ENCODE measurements at regions not wholly inside any gene's neighbourhood (a gene's known extent, or its start where the extent isn't known, plus 50 kb on each side); places are given as distances from the start of the nearest gene placed in this dataset.

- TF ChIP-seq, protein P1, sequence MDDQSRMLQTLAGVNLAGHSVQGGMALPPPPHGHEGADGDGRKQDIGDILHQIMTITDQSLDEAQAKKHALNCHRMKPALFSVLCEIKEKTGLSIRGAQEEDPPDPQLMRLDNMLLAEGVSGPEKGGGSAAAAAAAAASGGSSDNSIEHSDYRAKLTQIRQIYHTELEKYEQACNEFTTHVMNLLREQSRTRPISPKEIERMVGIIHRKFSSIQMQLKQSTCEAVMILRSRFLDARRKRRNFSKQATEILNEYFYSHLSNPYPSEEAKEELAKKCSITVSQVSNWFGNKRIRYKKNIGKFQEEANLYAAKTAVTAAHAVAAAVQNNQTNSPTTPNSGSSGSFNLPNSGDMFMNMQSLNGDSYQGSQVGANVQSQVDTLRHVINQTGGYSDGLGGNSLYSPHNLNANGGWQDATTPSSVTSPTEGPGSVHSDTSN (CRISPR knock-in tag; IDR thresholded peaks at IDR 0.05): no peak
- no peak for TF ChIP-seq ZNF223 (tag by site-specific recombination; IDR thresholded peaks at IDR 0.05)
- TF ChIP-seq SP3 (tag by site-specific recombination; IDR thresholded peaks at IDR 0.05): no peak
- TF ChIP-seq GFI1B (tag by site-specific recombination; IDR thresholded peaks at IDR 0.05): no peak
- no peak for TF ChIP-seq ZBTB11 (tag by site-specific recombination; conservative IDR thresholded peaks at IDR 0.05; ENCODE audit: low read depth)
- TF ChIP-seq ZNF426 (tag by site-specific recombination; IDR thresholded peaks at IDR 0.05): no peak
Observed at GRCh38 chr14:85090681-85091080, 439.3 kb upstream of the FLRT2 start (continued).

DNA sequence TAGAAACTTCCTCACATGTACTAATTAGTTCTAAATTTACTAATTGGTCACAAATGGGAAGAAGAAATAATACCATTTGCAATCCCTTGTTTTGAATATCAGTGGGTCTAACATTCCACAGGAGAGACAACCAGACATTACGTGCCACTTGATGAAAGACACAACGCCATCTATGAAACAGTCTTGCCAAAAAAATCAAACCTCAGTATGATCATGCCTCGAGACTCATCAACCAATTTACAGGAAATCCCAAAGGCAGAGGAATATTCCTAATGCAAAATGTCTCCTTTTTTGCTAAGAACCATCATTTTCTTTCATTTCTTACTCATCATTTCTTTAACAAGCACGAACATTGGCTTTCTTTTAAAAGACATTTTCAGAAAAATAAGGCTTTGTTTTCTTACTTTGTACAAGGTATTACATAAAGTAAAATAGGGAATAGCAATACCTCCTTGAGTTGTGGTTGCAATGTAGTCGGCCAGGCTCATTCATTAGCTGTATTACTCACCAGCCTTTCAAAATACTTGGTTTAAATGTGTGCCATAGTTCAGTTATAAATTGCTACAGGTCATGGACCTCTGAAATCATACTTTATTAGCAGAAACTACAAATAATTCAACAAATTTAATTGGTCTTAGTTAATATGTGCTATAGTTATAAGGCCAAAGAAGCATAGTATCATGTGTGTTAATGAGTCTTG lies 436.2 kb upstream of the FLRT2 start:
- CTCF ChIA-PET: no interaction called here
- Histone ChIP-seq H3K27ac (ENCODE audit: extremely low read depth, low read depth, low read length) (no peak overlapping the region), H3K4me1 (ENCODE audit: control insufficient read depth, insufficient read depth, low read length) (no peaks in the 10 kb centered on the region), H3K4me3 (ENCODE audit: low read depth, low read length) (no peak overlapping the region), H3K9me3 (ENCODE audit: control insufficient read depth, insufficient read depth, low read depth, low read length) (no peaks in the 10 kb centered on the region), H3K36me3 (ENCODE audit: control insufficient read depth in 2 of 2, insufficient read depth in 1 of 2, low read length in 2 of 2) (no peaks in the 10 kb centered on the region)
- no peak for TF ChIP-seq MEIS1 (CRISPR knock-in tag; IDR thresholded peaks at IDR 0.05; ENCODE audit: borderline replicate concordance)
- POLR2A ChIA-PET: no interaction called here

DNA sequence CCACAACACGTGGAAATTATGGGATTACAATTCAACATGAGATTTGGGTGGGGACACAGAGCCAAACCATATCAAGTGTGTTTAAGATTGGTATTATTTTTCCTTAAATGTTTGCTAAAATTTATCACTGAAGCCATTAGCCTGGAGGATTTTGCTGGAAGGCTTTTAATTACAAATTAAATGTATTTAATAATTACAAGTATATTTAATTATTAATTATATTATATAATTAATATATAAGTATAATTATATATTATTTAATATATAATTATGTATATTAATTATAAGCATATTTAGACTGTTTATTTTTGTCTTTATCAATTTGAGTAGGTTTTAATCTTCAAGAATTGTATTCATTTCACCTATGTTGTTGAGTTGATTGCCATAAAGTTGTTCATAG lies 427.4 kb upstream of the FLRT2 start:
- Histone ChIP-seq H3K4me3 (ENCODE audit: low read depth, low read length) (no peak overlapping the region), H3K27ac (ENCODE audit: extremely low read depth, low read depth, low read length) (no peak overlapping the region), H3K36me3 (ENCODE audit: control insufficient read depth in 2 of 2, insufficient read depth in 1 of 2, low read length in 2 of 2) (no peaks in the 10 kb centered on the region), H3K4me1 (ENCODE audit: control insufficient read depth, insufficient read depth, low read length) (no peaks in the 10 kb centered on the region), H3K9me3 (ENCODE audit: control insufficient read depth, insufficient read depth, low read depth, low read length) (no peaks in the 10 kb centered on the region)
- no peak for TF ChIP-seq ZNF837 (tag by site-specific recombination; IDR thresholded peaks at IDR 0.05)
- TF ChIP-seq ZNF335 (tag by site-specific recombination; conservative IDR thresholded peaks at IDR 0.05): no peak
- no peak for TF ChIP-seq GLI4 (tag by site-specific recombination; IDR thresholded peaks at IDR 0.05)
- no peak for TF ChIP-seq RBAK (tag by site-specific recombination; IDR thresholded peaks at IDR 0.05)
- TF ChIP-seq ZNF473 (tag by site-specific recombination; IDR thresholded peaks at IDR 0.05): no peak
- no peak for TF ChIP-seq ZSCAN16 (tag by site-specific recombination; IDR thresholded peaks at IDR 0.05)
- no peak for TF ChIP-seq BCL11B (tag by site-specific recombination; IDR thresholded peaks at IDR 0.05; ENCODE audit: low read depth)
- CTCF ChIA-PET: no interaction called here
- POLR2A ChIA-PET: no interaction called here

DNA sequence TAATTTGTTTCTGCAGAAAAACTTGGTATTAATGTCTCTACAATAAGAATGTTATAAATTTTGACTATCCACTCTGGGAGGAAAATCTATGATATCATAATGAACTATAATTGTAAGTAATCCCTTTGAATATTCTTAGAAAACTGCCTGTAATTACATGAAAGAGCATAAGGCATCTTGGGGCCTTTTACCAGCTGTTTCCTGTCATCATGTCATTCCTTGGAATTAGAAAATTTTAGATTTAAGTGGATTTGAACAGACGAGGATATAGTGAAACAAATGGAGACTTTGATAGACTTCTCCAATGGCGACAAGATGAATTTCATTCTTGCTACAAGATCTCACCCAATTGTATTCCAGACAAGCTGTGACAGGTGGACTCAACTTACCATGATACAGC lies 423.4 kb upstream of the FLRT2 start:
- H3K36me3 ChIP-seq (ENCODE audit: control insufficient read depth in 2 of 2, insufficient read depth in 1 of 2, low read length in 2 of 2): no peaks in the 10 kb centered on the region
- CTCF ChIA-PET: interaction anchor here (0.7 kb wide), 1 partner anchor 93 kb away, joined by 4 read pairs; no protein-coding TSS in a partner anchor
- H3K27ac ChIP-seq (ENCODE audit: extremely low read depth, low read depth, low read length): no peak overlapping the region
- H3K4me1 ChIP-seq (ENCODE audit: control insufficient read depth, insufficient read depth, low read length): no peaks in the 10 kb centered on the region
- H3K4me3 ChIP-seq (ENCODE audit: low read depth, low read length): no peak overlapping the region
- POLR2A ChIA-PET: no interaction called here
- no peaks in the 10 kb centered on the region for H3K9me3 ChIP-seq (ENCODE audit: control insufficient read depth, insufficient read depth, low read depth, low read length)
- TF ChIP-seq ZNF398 (tag by site-specific recombination; IDR thresholded peaks at IDR 0.05) (no peak), ZNF341 (tag by site-specific recombination; IDR thresholded peaks at IDR 0.05; ENCODE audit: low read depth) (no peak), ZNF174 (tag by site-specific recombination; IDR thresholded peaks at IDR 0.05) (no peak), GFI1B (tag by site-specific recombination; IDR thresholded peaks at IDR 0.05) (no peak), ZNF404 (tag by site-specific recombination; IDR thresholded peaks at IDR 0.05) (no peak), ZNF23 (tag by site-specific recombination; IDR thresholded peaks at IDR 0.05; ENCODE audit: borderline replicate concordance) (no peak), ZNF544 (tag by site-specific recombination; IDR thresholded peaks at IDR 0.05) (no peak), ZNF660 (tag by site-specific recombination; IDR thresholded peaks at IDR 0.05) (no peak), PRDM6 (tag by site-specific recombination; IDR thresholded peaks at IDR 0.05) (no peak)
